Esophagus squamous epithelium (tissue), 4 donors: ENCODE measurements at regions not wholly inside any gene's neighbourhood (a gene's known extent, or its start where the extent isn't known, plus 50 kb on each side); places are given as distances from the start of the nearest gene placed in this dataset.

ENCODE experiments used
- POLR2A ChIP-seq, 4 donors: fragments of 450-650 bp; IDR thresholded peaks; one replicate each; pipeline ENCODE4 v1.6.1; 2017; ENCODE audit warnings: antibody characterized with exemption in 4 of 4, mild to moderate bottlenecking in 4 of 4, moderate library complexity in 3 of 4
- TF ChIP-seq, protein P1 (sequence below), 6 experiments: fragments of 450-650 bp in 4 of 6; fragments of 200-600 bp in 2 of 6; sonication (generic) in 2 of 6; IDR thresholded peaks; one replicate each; pipeline ENCODE4 v1.5.1; 2016 to 2019; ENCODE audit warnings: antibody characterized with exemption in 6 of 6, mild to moderate bottlenecking in 4 of 6, moderate library complexity in 4 of 6

DNA sequence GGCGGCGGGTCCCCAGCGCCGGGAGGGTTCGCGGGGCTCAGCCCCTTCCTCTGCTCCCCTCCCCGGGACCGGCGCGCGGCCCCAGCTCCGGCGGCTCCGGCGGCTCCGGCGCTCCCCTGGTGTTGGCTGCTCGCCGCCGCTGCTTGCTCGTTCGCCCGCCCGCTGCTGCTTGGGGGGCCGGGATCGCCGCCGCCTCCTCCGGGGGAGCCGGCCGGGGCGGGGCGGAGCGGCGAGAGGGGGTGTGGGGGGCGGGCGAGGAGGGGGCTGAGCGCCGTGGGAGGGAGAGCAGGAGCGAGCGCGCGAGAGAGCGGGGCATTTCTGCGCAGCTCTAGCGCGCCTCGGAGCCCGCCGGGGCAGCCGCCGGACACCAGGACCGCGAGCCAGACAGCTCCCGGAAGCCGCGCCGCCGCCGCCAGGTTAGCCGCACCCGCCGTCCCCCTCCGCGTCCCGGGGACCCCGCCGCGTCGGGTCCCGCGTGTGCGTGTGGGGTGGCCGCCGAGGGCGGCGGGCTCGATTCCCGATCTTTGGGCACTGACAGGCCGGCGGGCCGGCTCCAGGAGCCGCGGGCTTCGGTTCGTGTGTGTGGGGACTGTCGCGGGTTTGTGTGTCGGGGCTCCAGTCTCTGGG is 62.0 kb upstream of the EPB41L1 start:
- TF ChIP-seq, protein P1, sequence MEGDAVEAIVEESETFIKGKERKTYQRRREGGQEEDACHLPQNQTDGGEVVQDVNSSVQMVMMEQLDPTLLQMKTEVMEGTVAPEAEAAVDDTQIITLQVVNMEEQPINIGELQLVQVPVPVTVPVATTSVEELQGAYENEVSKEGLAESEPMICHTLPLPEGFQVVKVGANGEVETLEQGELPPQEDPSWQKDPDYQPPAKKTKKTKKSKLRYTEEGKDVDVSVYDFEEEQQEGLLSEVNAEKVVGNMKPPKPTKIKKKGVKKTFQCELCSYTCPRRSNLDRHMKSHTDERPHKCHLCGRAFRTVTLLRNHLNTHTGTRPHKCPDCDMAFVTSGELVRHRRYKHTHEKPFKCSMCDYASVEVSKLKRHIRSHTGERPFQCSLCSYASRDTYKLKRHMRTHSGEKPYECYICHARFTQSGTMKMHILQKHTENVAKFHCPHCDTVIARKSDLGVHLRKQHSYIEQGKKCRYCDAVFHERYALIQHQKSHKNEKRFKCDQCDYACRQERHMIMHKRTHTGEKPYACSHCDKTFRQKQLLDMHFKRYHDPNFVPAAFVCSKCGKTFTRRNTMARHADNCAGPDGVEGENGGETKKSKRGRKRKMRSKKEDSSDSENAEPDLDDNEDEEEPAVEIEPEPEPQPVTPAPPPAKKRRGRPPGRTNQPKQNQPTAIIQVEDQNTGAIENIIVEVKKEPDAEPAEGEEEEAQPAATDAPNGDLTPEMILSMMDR (IDR thresholded peaks at IDR 0.05) = no peak
- peak in 1 of 4 donors; percentile 1 for TF ChIP-seq POLR2A (IDR thresholded peaks at IDR 0.05)
